Smooth muscle cell (in vitro differentiated cells): ENCODE measurements at regions not wholly inside any gene's neighbourhood (a gene's known extent, or its start where the extent isn't known, plus 50 kb on each side); places are given as distances from the start of the nearest gene placed in this dataset.

ENCODE experiments used
- DNase-seq: peaks from one replicate; lab custom pipeline; 2025; ENCODE audit not compliant: unreplicated experiment; lab: John Stamatoyannopoulos, UW
- H2AFZ ChIP-seq: fragments of 200-600 bp; sonication (generic); 2 replicates; pipeline ENCODE4 v1.6.0; 2016; ENCODE audit warnings: antibody characterized with exemption, low read depth, mild to moderate bottlenecking
- H3F3A ChIP-seq: fragments of 200-600 bp; sonication (generic); 2 replicates; pipeline ENCODE4 v1.6.0; 2017; ENCODE audit warnings: antibody characterized with exemption, low read depth
- H3K27ac ChIP-seq: fragments of 200-600 bp; sonication (generic); 2 replicates; pipeline ENCODE4 v1.5.1; 2016; ENCODE audit warnings: low read depth, mild to moderate bottlenecking
- H3K27me3 ChIP-seq: fragments of 200-600 bp; sonication (generic); 2 replicates; pipeline ENCODE4 v1.6.1; 2016; ENCODE audit warnings: low read depth, mild to moderate bottlenecking
- H3K36me3 ChIP-seq: fragments of 200-600 bp; sonication (generic); 2 replicates; pipeline ENCODE4 v1.5.1; 2016; ENCODE audit warnings: low read depth
- H3K4me1 ChIP-seq: fragments of 200-600 bp; sonication (generic); 2 replicates; pipeline ENCODE4 v1.5.1; 2016; ENCODE audit warnings: low read depth
- H3K4me2 ChIP-seq: fragments of 200-600 bp; sonication (generic); 2 replicates; pipeline ENCODE4 v1.6.0; 2016; ENCODE audit warnings: mild to moderate bottlenecking
- H3K4me3 ChIP-seq: fragments of 200-600 bp; sonication (generic); 2 replicates; pipeline ENCODE4 v1.5.1; 2016; ENCODE audit warnings: mild to moderate bottlenecking
- H3K79me2 ChIP-seq: fragments of 200-600 bp; sonication (generic); 2 replicates; pipeline ENCODE4 v1.6.0; 2016; ENCODE audit warnings: low read depth, mild to moderate bottlenecking
- H3K9ac ChIP-seq: fragments of 200-600 bp; sonication (generic); 2 replicates; pipeline ENCODE4 v1.6.0; 2016; ENCODE audit warnings: low read depth
- H3K9me3 ChIP-seq: fragments of 200-600 bp; sonication (generic); replicated peaks from 2 replicates; pipeline ENCODE4 v1.5.1; 2016; ENCODE audit warnings: low read depth
- H4K20me1 ChIP-seq: fragments of 200-600 bp; sonication (generic); 2 replicates; pipeline ENCODE4 v1.6.0; 2016; ENCODE audit warnings: low read depth
- CTCF ChIP-seq: fragments of 200-600 bp; sonication (generic); IDR thresholded peaks from 2 replicates; pipeline ENCODE4 v1.5.1; 2017; ENCODE audit warnings: borderline replicate concordance, mild to moderate bottlenecking, antibody characterized with exemption; ENCODE audit not compliant: insufficient read depth, poor library complexity, severe bottlenecking
- WGBS: methylation state at CpG from one replicate; pipeline ENCODE4 v1.1.7; 2016; ENCODE audit warnings: low lambda C conversion rate; 5-methylcytosine and 5-hydroxymethylcytosine counted together

GRCh38 chr14:62308316-62308715, 546.1 kb downstream of the SNAPC1 start:
- no peak overlapping the region for H3K4me3 ChIP-seq
- no peak overlapping the region for H3K4me2 ChIP-seq
- TF ChIP-seq CTCF = no peak
- no peak overlapping the region for H3K9ac ChIP-seq
- H3K9me3 ChIP-seq = no peaks in the 10 kb centered on the region
- H3K4me1 ChIP-seq = no peaks in the 10 kb centered on the region
- no peaks in the 10 kb centered on the region for H3K79me2 ChIP-seq
- no peaks in the 10 kb centered on the region for H4K20me1 ChIP-seq
- no peaks in the 10 kb centered on the region for H3F3A ChIP-seq
- H3K27ac ChIP-seq = no peak overlapping the region
- H2AFZ ChIP-seq = no peak overlapping the region
- no peaks in the 10 kb centered on the region for H3K27me3 ChIP-seq
- DNase-seq = no peak
- WGBS = 88% methylated on average over 3 of the region's 3 CpGs
- no peaks in the 10 kb centered on the region for H3K36me3 ChIP-seq

GRCh38 chr14:62308891-62309290, 546.7 kb downstream of the SNAPC1 start:
- H3K27ac ChIP-seq = no peak overlapping the region
- H3K9ac ChIP-seq = no peak overlapping the region
- H3K4me2 ChIP-seq = no peak overlapping the region
- no peaks in the 10 kb centered on the region for H3K36me3 ChIP-seq
- H3K9me3 ChIP-seq = no peaks in the 10 kb centered on the region
- no peak overlapping the region for H2AFZ ChIP-seq
- H4K20me1 ChIP-seq = no peaks in the 10 kb centered on the region
- no peaks in the 10 kb centered on the region for H3K4me1 ChIP-seq
- H3F3A ChIP-seq = no peaks in the 10 kb centered on the region
- TF ChIP-seq CTCF = no peak
- 81% methylated on average over 4 of the region's 4 CpGs for WGBS
- H3K79me2 ChIP-seq = no peaks in the 10 kb centered on the region
- DNase-seq = no peak
- H3K27me3 ChIP-seq = no peaks in the 10 kb centered on the region
- no peak overlapping the region for H3K4me3 ChIP-seq

- H3K4me1 ChIP-seq = no peaks in the 10 kb centered on the region
- no peak overlapping the region for H3K4me3 ChIP-seq
- no peak overlapping the region for H3K27ac ChIP-seq
- no peaks in the 10 kb centered on the region for H3F3A ChIP-seq
- DNase-seq = no peak
- WGBS = 91% methylated on average over 3 of the region's 3 CpGs
- no peak for TF ChIP-seq CTCF
- H2AFZ ChIP-seq = no peak overlapping the region
- no peak overlapping the region for H3K9ac ChIP-seq
- no peaks in the 10 kb centered on the region for H3K79me2 ChIP-seq
- no peaks in the 10 kb centered on the region for H3K27me3 ChIP-seq
- H3K9me3 ChIP-seq = no peaks in the 10 kb centered on the region
- no peaks in the 10 kb centered on the region for H4K20me1 ChIP-seq
- no peak overlapping the region for H3K4me2 ChIP-seq
- no peaks in the 10 kb centered on the region for H3K36me3 ChIP-seq
Measured at GRCh38 chr14:62313212-62313611, 551.0 kb downstream of the SNAPC1 start.

GRCh38 chr14:62314221-62314620, 552.0 kb downstream of the SNAPC1 start:
- 90% methylated on average over 2 of the region's 2 CpGs for WGBS
- Histone ChIP-seq H3K27ac (no peak overlapping the region), H4K20me1 (no peaks in the 10 kb centered on the region), H2AFZ (no peak overlapping the region), H3F3A (no peaks in the 10 kb centered on the region), H3K4me3 (no peak overlapping the region), H3K79me2 (no peaks in the 10 kb centered on the region), H3K4me1 (no peaks in the 10 kb centered on the region), H3K27me3 (no peaks in the 10 kb centered on the region), H3K9me3 (no peaks in the 10 kb centered on the region), H3K4me2 (no peak overlapping the region), H3K9ac (no peak overlapping the region), H3K36me3 (no peaks in the 10 kb centered on the region)
- DNase-seq = no peak
- TF ChIP-seq CTCF = no peak
